Mesendoderm (in vitro differentiated cells): ENCODE measurements at regions not wholly inside any gene's neighbourhood (a gene's known extent, or its start where the extent isn't known, plus 50 kb on each side); places are given as distances from the start of the nearest gene placed in this dataset.
"Not testable (repeated sequence)": the region's sequence is repeated elsewhere in the genome, so short reads cannot be mapped to it uniquely, and the experiment has no call there.

Experiments
- DNase-seq: peaks from one replicate; pipeline ENCODE4 v3.0.0; 2013
- H2AK5ac ChIP-seq: 2 replicates; pipeline ENCODE4 v1.6.1; 2013; ENCODE audit warnings: low read length, inconsistent platforms
- H2BK120ac ChIP-seq: 2 replicates; pipeline ENCODE4 v1.6.1; 2013; ENCODE audit warnings: low read depth, mild to moderate bottlenecking, low read length, moderate library complexity, mixed read lengths
- H2BK15ac ChIP-seq: replicated peaks from 2 replicates; pipeline ENCODE4 v1.6.1; 2013; ENCODE audit warnings: low read depth, mild to moderate bottlenecking, moderate library complexity
- H2BK5ac ChIP-seq: 2 replicates; pipeline ENCODE4 v1.6.1; 2013; ENCODE audit warnings: low read length, inconsistent platforms
- H3K18ac ChIP-seq: 2 replicates; pipeline ENCODE4 v1.6.1; 2013; ENCODE audit warnings: mild to moderate bottlenecking, low read length, mixed read lengths
- H3K23ac ChIP-seq: one replicate; pipeline ENCODE4 v1.6.1; 2013; ENCODE audit warnings: low read length
- H3K27ac ChIP-seq: 2 replicates; pipeline ENCODE4 v1.5.1; 2013; ENCODE audit warnings: low read depth, mild to moderate bottlenecking, inconsistent platforms, low read length, moderate library complexity
- H3K27me3 ChIP-seq: 2 replicates; pipeline ENCODE4 v1.6.1; 2013; ENCODE audit warnings: low read length, control low read depth, mild to moderate bottlenecking, inconsistent platforms; ENCODE audit not compliant: insufficient read depth, poor library complexity
- H3K36me3 ChIP-seq: 2 replicates; pipeline ENCODE4 v1.6.1; 2013; ENCODE audit warnings: low read length, inconsistent platforms; ENCODE audit not compliant: control insufficient read depth, insufficient read depth
- H3K4ac ChIP-seq: one replicate; pipeline ENCODE4 v1.6.1; 2013; ENCODE audit warnings: low read depth, mild to moderate bottlenecking, low read length, moderate library complexity
- H3K4me1 ChIP-seq: 2 replicates; pipeline ENCODE4 v1.6.1; 2013; ENCODE audit warnings: low read depth, low read length, inconsistent platforms; ENCODE audit not compliant: control insufficient read depth
- H3K4me2 ChIP-seq: 2 replicates; pipeline ENCODE4 v1.6.1; 2013; ENCODE audit warnings: low read length
- H3K4me3 ChIP-seq: 2 replicates; pipeline ENCODE4 v1.5.1; 2013; ENCODE audit warnings: mild to moderate bottlenecking, low read length
- H3K56ac ChIP-seq: one replicate; pipeline ENCODE4 v1.6.1; 2013; ENCODE audit warnings: low read length
- H3K79me1 ChIP-seq: 2 replicates; pipeline ENCODE4 v1.6.1; 2013; ENCODE audit warnings: low read length, inconsistent platforms
- H3K79me2 ChIP-seq: 2 replicates; pipeline ENCODE4 v1.6.1; 2013; ENCODE audit warnings: mild to moderate bottlenecking, low read length; ENCODE audit not compliant: control insufficient read depth, insufficient read depth
- H3K9ac ChIP-seq: 2 replicates; pipeline ENCODE4 v1.6.1; 2013; ENCODE audit warnings: low read length, inconsistent platforms
- H4K5ac ChIP-seq: one replicate; pipeline ENCODE4 v1.6.1; 2013; ENCODE audit warnings: low read length
- H4K8ac ChIP-seq: one replicate; pipeline ENCODE4 v1.6.1; 2013; ENCODE audit warnings: low read depth, mild to moderate bottlenecking, control low read depth, low read length, moderate library complexity
- WGBS: extraction: QIAGEN DNeasy Blood & Tissue Kit; methylation state at CpG from one replicate; pipeline ENCODE4 v1.1.7; 2013; ENCODE audit warnings: low lambda C conversion rate, missing lambda C conversion rate; ENCODE audit not compliant: insufficient coverage; ENCODE audit errors: extremely low coverage; 5-methylcytosine and 5-hydroxymethylcytosine counted together

- DNase-seq: no peak
- no peak overlapping the region for H4K8ac ChIP-seq
- no peak overlapping the region for H2BK120ac ChIP-seq
- no peaks in the 10 kb centered on the region for H3K4me1 ChIP-seq
- no peaks in the 10 kb centered on the region for H3K36me3 ChIP-seq
- no peak overlapping the region for H3K4me2 ChIP-seq
- no peak overlapping the region for H3K56ac ChIP-seq
- no peak overlapping the region for H3K27ac ChIP-seq
- no peak overlapping the region for H3K18ac ChIP-seq
- H2BK15ac ChIP-seq: no peak overlapping the region
- H2BK5ac ChIP-seq: no peak overlapping the region
- no peaks in the 10 kb centered on the region for H3K27me3 ChIP-seq
- no peaks in the 10 kb centered on the region for H3K79me2 ChIP-seq
- no peak overlapping the region for H4K5ac ChIP-seq
- WGBS: no CpG with 5 or more reads among the region's 1 CpG
- no peaks in the 10 kb centered on the region for H3K79me1 ChIP-seq
- H3K9ac ChIP-seq: no peak overlapping the region
- H3K4ac ChIP-seq: no peak overlapping the region
- H3K23ac ChIP-seq: no peak overlapping the region
- no peak overlapping the region for H3K4me3 ChIP-seq
- H2AK5ac ChIP-seq: no peak overlapping the region
These were observed 105.5 kb downstream of the PYDC2 start for GRCh38 chr3:191566469-191566868.

GRCh38 chr3:191568206-191568605 lies 107.2 kb downstream of the PYDC2 start:
- no CpG with 5 or more reads among the region's 7 CpGs for WGBS

GRCh38 chr3:191592105-191592504 lies 131.1 kb downstream of the PYDC2 start:
- Histone ChIP-seq H2BK5ac (no peak overlapping the region), H3K36me3 (no peaks in the 10 kb centered on the region), H4K5ac (no peak overlapping the region), H3K27ac (no peak overlapping the region), H3K4ac (no peak overlapping the region), H2AK5ac (no peak overlapping the region), H3K4me1 (no peaks in the 10 kb centered on the region), H2BK15ac (no peak overlapping the region), H3K56ac (no peak overlapping the region), H3K27me3 (no peaks in the 10 kb centered on the region), H4K8ac (no peak overlapping the region), H3K79me1 (no peaks in the 10 kb centered on the region), H3K23ac (no peak overlapping the region), H2BK120ac (no peak overlapping the region), H3K79me2 (no peaks in the 10 kb centered on the region), H3K18ac (no peak overlapping the region), H3K4me3 (no peak overlapping the region), H3K9ac (no peak overlapping the region), H3K4me2 (no peak overlapping the region)
- DNase-seq: no peak
- WGBS: no CpG with 5 or more reads among the region's 1 CpG

More at GRCh38 chr3:191568206-191568605, 107.2 kb downstream of the PYDC2 start:
- Histone ChIP-seq H3K27ac (no peak overlapping the region), H4K8ac (no peak overlapping the region), H3K4me1 (no peaks in the 10 kb centered on the region), H3K4me3 (no peak overlapping the region), H3K27me3 (no peaks in the 10 kb centered on the region), H2BK5ac (no peak overlapping the region), H3K18ac (no peak overlapping the region), H2AK5ac (no peak overlapping the region), H3K9ac (no peak overlapping the region), H3K79me1 (no peaks in the 10 kb centered on the region), H2BK120ac (no peak overlapping the region), H3K56ac (no peak overlapping the region), H2BK15ac (no peak overlapping the region), H3K36me3 (no peaks in the 10 kb centered on the region), H4K5ac (no peak overlapping the region), H3K23ac (no peak overlapping the region), H3K4ac (no peak overlapping the region), H3K4me2 (no peak overlapping the region), H3K79me2 (no peaks in the 10 kb centered on the region)
- peak; percentile 7 for DNase-seq

GRCh38 chr3:191593486-191593885 lies 132.5 kb downstream of the PYDC2 start:
- no CpG with 5 or more reads among the region's 1 CpG for WGBS
- H4K5ac ChIP-seq: no peak overlapping the region

GRCh38 chr3:191615511-191615910 lies 154.5 kb downstream of the PYDC2 start:
- H3K27me3 ChIP-seq, H3K27ac ChIP-seq, H3K4ac ChIP-seq, H2BK5ac ChIP-seq, DNase-seq, H2BK15ac ChIP-seq, H3K79me1 ChIP-seq, H3K9ac ChIP-seq, H3K4me2 ChIP-seq, H2BK120ac ChIP-seq, H3K79me2 ChIP-seq, H2AK5ac ChIP-seq, H3K4me3 ChIP-seq, H4K8ac ChIP-seq, H4K5ac ChIP-seq, H3K18ac ChIP-seq, H3K36me3 ChIP-seq, H3K4me1 ChIP-seq, H3K23ac ChIP-seq, H3K56ac ChIP-seq: not testable (repeated sequence)
- WGBS: no CpG with 5 or more reads among the region's 1 CpG

More at GRCh38 chr3:191593486-191593885, 132.5 kb downstream of the PYDC2 start:
- Histone ChIP-seq H4K8ac (no peak overlapping the region), H3K4ac (no peak overlapping the region), H3K4me3 (no peak overlapping the region), H3K79me1 (no peaks in the 10 kb centered on the region), H2BK5ac (no peak overlapping the region), H3K18ac (no peak overlapping the region), H3K27me3 (no peaks in the 10 kb centered on the region), H3K4me2 (no peak overlapping the region), H3K4me1 (no peaks in the 10 kb centered on the region), H3K9ac (no peak overlapping the region), H2BK120ac (no peak overlapping the region), H3K56ac (no peak overlapping the region), H3K27ac (no peak overlapping the region), H2BK15ac (no peak overlapping the region), H3K23ac (no peak overlapping the region), H2AK5ac (no peak overlapping the region), H3K79me2 (no peaks in the 10 kb centered on the region), H3K36me3 (no peaks in the 10 kb centered on the region)
- DNase-seq: no peak

GRCh38 chr3:191624299-191624698 lies 163.3 kb downstream of the PYDC2 start:
- H3K23ac ChIP-seq: no peak overlapping the region
- H3K36me3 ChIP-seq: no peaks in the 10 kb centered on the region
- whole genome bisulfite sequencing: no CpG with 5 or more reads among the region's 1 CpG
- no peak overlapping the region for H3K4ac ChIP-seq
- H3K79me2 ChIP-seq: no peaks in the 10 kb centered on the region
- no peak overlapping the region for H2BK15ac ChIP-seq
- H2BK120ac ChIP-seq: no peak overlapping the region
- no peak overlapping the region for H2BK5ac ChIP-seq
- no peak overlapping the region for H4K8ac ChIP-seq
- no peaks in the 10 kb centered on the region for H3K27me3 ChIP-seq
- H3K4me1 ChIP-seq: no peaks in the 10 kb centered on the region
- H3K4me3 ChIP-seq: no peak overlapping the region
- H2AK5ac ChIP-seq: no peak overlapping the region
- H3K18ac ChIP-seq: no peak overlapping the region
- no peak overlapping the region for H3K4me2 ChIP-seq
- H3K27ac ChIP-seq: no peak overlapping the region
- no peak overlapping the region for H4K5ac ChIP-seq
- no peak overlapping the region for H3K56ac ChIP-seq
- H3K79me1 ChIP-seq: no peaks in the 10 kb centered on the region
- no peak overlapping the region for H3K9ac ChIP-seq
- no peak for DNase-seq
